ENCODE measurements at regions not wholly inside any gene's neighbourhood (a gene's known extent, or its start where the extent isn't known, plus 50 kb on each side); places are given as distances from the start of the nearest gene placed in this dataset.

DNA sequence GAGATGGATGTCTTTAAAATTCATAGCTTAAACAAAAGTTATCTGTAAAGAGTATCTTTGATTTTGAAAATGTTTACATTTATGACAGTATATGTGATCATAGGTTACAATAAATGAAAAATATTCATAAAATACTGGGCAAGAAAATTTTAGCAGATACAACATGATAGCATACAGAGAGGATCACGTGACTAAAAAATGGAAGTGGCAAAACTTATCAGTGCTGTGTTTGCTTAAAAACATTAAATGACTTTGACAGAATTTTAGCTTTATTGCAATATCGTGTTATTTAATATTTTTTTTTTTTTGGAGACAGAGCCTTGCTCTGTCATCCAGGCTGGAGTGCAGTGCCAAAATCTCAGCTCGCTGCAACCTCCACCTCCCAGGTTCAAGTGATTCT lies 2294.1 kb downstream of the NCAM2 start:
- DNase-seq (ENCODE audit: low read depth) (no peak), FAIRE-seq (no peak)
- Histone ChIP-seq H3K27me3 (ENCODE audit: insufficient read depth, low read length) (no peaks in the 10 kb centered on the region), H3K4me1 (ENCODE audit: insufficient read depth, low read length) (no peaks in the 10 kb centered on the region), H3K79me2 (ENCODE audit: insufficient read depth, low read length) (no peaks in the 10 kb centered on the region), H4K20me1 (ENCODE audit: insufficient read depth, low read length) (no peaks in the 10 kb centered on the region), H3K27ac (ENCODE audit: low read depth, low read length) (no peak overlapping the region), H3K9me3 (ENCODE audit: insufficient read depth, low read depth, low read length) (no peaks in the 10 kb centered on the region), H3K4me2 (ENCODE audit: low read length) (no peak overlapping the region), H2AFZ (ENCODE audit: low read depth, low read length) (no peak overlapping the region), H3K4me3 (ENCODE audit: insufficient read depth, low read depth, low read length) (no peak overlapping the region), H3K36me3 (ENCODE audit: insufficient read depth, low read length) (no peaks in the 10 kb centered on the region), H3K9ac (ENCODE audit: low read length) (no peak overlapping the region)
- TF ChIP-seq, protein P1, sequence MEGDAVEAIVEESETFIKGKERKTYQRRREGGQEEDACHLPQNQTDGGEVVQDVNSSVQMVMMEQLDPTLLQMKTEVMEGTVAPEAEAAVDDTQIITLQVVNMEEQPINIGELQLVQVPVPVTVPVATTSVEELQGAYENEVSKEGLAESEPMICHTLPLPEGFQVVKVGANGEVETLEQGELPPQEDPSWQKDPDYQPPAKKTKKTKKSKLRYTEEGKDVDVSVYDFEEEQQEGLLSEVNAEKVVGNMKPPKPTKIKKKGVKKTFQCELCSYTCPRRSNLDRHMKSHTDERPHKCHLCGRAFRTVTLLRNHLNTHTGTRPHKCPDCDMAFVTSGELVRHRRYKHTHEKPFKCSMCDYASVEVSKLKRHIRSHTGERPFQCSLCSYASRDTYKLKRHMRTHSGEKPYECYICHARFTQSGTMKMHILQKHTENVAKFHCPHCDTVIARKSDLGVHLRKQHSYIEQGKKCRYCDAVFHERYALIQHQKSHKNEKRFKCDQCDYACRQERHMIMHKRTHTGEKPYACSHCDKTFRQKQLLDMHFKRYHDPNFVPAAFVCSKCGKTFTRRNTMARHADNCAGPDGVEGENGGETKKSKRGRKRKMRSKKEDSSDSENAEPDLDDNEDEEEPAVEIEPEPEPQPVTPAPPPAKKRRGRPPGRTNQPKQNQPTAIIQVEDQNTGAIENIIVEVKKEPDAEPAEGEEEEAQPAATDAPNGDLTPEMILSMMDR (IDR thresholded peaks at IDR 0.05; ENCODE audit: insufficient read depth, low read depth, low read length), result no peak
- no peak for TF ChIP-seq EZH2 (IDR thresholded peaks at IDR 0.05; ENCODE audit: insufficient read depth, low read length)
- no peak overlapping the region for H3K4me3 Mint-ChIP-seq (ENCODE audit: unreplicated experiment)
- no peaks in the 10 kb centered on the region for H3K27me3 Mint-ChIP-seq (ENCODE audit: low read depth, unreplicated experiment)
- no peaks in the 10 kb centered on the region for H3K36me3 Mint-ChIP-seq (ENCODE audit: low read depth, unreplicated experiment)
- H3K9me3 Mint-ChIP-seq (ENCODE audit: unreplicated experiment), result peaks cover 2% of the 10 kb centered on the region
- no peak overlapping the region for H3K27ac Mint-ChIP-seq (ENCODE audit: unreplicated experiment)
- no peaks in the 10 kb centered on the region for H3K4me1 Mint-ChIP-seq (ENCODE audit: low read depth, unreplicated experiment)

DNA sequence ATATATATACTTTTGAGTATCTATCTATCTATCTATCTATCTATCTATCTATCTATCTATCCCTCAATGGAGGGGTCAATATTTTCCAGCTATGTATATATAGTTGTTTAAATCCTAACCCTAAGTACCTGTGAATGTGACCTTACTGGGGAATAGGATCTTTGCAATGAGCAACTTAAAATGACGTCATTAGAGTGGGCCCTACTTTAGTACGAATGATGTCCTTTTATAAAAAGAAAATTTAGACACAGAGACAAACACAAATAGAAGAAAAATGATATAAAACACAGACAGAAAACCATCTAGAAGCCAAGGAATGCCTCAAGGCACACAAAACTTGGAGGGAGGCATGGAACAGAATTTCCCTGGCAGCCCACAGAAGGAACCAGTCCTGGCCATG lies 2283.7 kb downstream of the NCAM2 start:
- Mint-ChIP-seq H3K27ac (ENCODE audit: unreplicated experiment) (no peak overlapping the region), H3K9me3 (ENCODE audit: unreplicated experiment) (no peaks in the 10 kb centered on the region), H3K36me3 (ENCODE audit: low read depth, unreplicated experiment) (no peaks in the 10 kb centered on the region), H3K27me3 (ENCODE audit: low read depth, unreplicated experiment) (no peaks in the 10 kb centered on the region), H3K4me3 (ENCODE audit: unreplicated experiment) (no peak overlapping the region), H3K4me1 (ENCODE audit: low read depth, unreplicated experiment) (no peaks in the 10 kb centered on the region)
- no peak overlapping the region for H3K27ac ChIP-seq (ENCODE audit: low read depth, low read length)
- no peaks in the 10 kb centered on the region for H4K20me1 ChIP-seq (ENCODE audit: insufficient read depth, low read length)
- no peak overlapping the region for H2AFZ ChIP-seq (ENCODE audit: low read depth, low read length)
- H3K79me2 ChIP-seq (ENCODE audit: insufficient read depth, low read length), result no peaks in the 10 kb centered on the region
- H3K4me3 ChIP-seq (ENCODE audit: insufficient read depth, low read depth, low read length), result no peak overlapping the region
- H3K9ac ChIP-seq (ENCODE audit: low read length), result no peak overlapping the region
- H3K36me3 ChIP-seq (ENCODE audit: insufficient read depth, low read length), result no peaks in the 10 kb centered on the region
- H3K27me3 ChIP-seq (ENCODE audit: insufficient read depth, low read length), result no peaks in the 10 kb centered on the region
- TF ChIP-seq EZH2 (IDR thresholded peaks at IDR 0.05; ENCODE audit: insufficient read depth, low read length), result no peak
- TF ChIP-seq, protein P1 (IDR thresholded peaks at IDR 0.05; ENCODE audit: insufficient read depth, low read depth, low read length), result no peak
- no peak for FAIRE-seq
- DNase-seq (ENCODE audit: low read depth), result no peak
- H3K4me2 ChIP-seq (ENCODE audit: low read length), result no peak overlapping the region
- H3K4me1 ChIP-seq (ENCODE audit: insufficient read depth, low read length), result no peaks in the 10 kb centered on the region
- H3K9me3 ChIP-seq (ENCODE audit: insufficient read depth, low read depth, low read length), result peaks cover 3% of the 10 kb centered on the region

DNA sequence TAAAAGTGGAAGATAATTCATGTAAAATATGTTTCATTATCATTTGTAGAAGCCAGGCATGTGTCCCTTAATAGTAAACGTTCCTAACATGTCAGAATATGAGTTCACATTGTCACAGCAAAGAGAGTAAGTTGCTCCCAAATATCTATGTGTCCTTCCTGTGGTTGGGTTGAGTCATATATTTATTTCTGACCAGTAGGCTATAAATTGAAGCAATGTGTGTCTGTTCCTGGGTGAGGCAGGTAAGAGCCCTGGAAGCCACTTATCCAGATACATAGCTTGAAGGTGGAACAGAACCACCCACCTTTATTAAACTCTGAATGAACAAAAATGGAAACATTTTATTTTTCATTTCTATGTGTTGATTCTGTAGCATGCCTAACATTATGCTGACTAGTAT lies 2251.6 kb downstream of the NCAM2 start:
- Histone ChIP-seq H3K4me2 (ENCODE audit: low read length) (no peak overlapping the region), H3K36me3 (ENCODE audit: insufficient read depth, low read length) (no peaks in the 10 kb centered on the region), H3K4me3 (ENCODE audit: insufficient read depth, low read depth, low read length) (no peak overlapping the region), H3K9ac (ENCODE audit: low read length) (no peak overlapping the region), H4K20me1 (ENCODE audit: insufficient read depth, low read length) (no peaks in the 10 kb centered on the region), H3K27ac (ENCODE audit: low read depth, low read length) (no peak overlapping the region), H3K9me3 (ENCODE audit: insufficient read depth, low read depth, low read length) (no peaks in the 10 kb centered on the region), H3K27me3 (ENCODE audit: insufficient read depth, low read length) (no peaks in the 10 kb centered on the region), H3K79me2 (ENCODE audit: insufficient read depth, low read length) (no peaks in the 10 kb centered on the region), H2AFZ (ENCODE audit: low read depth, low read length) (no peak overlapping the region), H3K4me1 (ENCODE audit: insufficient read depth, low read length) (no peaks in the 10 kb centered on the region)
- FAIRE-seq (no peak), DNase-seq (ENCODE audit: low read depth) (no peak)
- H3K4me3 Mint-ChIP-seq (ENCODE audit: unreplicated experiment), result no peak overlapping the region
- H3K4me1 Mint-ChIP-seq (ENCODE audit: low read depth, unreplicated experiment), result peaks cover 5% of the 10 kb centered on the region
- no peaks in the 10 kb centered on the region for H3K27me3 Mint-ChIP-seq (ENCODE audit: low read depth, unreplicated experiment)
- H3K9me3 Mint-ChIP-seq (ENCODE audit: unreplicated experiment), result no peaks in the 10 kb centered on the region
- no peaks in the 10 kb centered on the region for H3K36me3 Mint-ChIP-seq (ENCODE audit: low read depth, unreplicated experiment)
- TF ChIP-seq, protein P1 (IDR thresholded peaks at IDR 0.05; ENCODE audit: insufficient read depth, low read depth, low read length), result no peak
- no peak for TF ChIP-seq EZH2 (IDR thresholded peaks at IDR 0.05; ENCODE audit: insufficient read depth, low read length)
- H3K27ac Mint-ChIP-seq (ENCODE audit: unreplicated experiment), result no peak overlapping the region

Data from astrocyte (in vitro differentiated cells and primary cell).